NCI-H69 (cell line): ENCODE measurements at regions not wholly inside any gene's neighbourhood (a gene's known extent, or its start where the extent isn't known, plus 50 kb on each side); places are given as distances from the start of the nearest gene placed in this dataset.
"Not testable (repeated sequence)": the region's sequence is repeated elsewhere in the genome, so short reads cannot be mapped to it uniquely, and the experiment has no call there.

Experiments used
- DNase-seq: peaks from one replicate; lab custom pipeline; 2025; lab: John Stamatoyannopoulos, UW

- no peak for DNase-seq
These were observed 61.3 kb upstream of the EN2 start for GRCh38 chr7:155396661-155397060.

- DNase-seq: not testable (repeated sequence)
These were observed 59.9 kb upstream of the EN2 start for GRCh38 chr7:155397758-155398714.

DNA sequence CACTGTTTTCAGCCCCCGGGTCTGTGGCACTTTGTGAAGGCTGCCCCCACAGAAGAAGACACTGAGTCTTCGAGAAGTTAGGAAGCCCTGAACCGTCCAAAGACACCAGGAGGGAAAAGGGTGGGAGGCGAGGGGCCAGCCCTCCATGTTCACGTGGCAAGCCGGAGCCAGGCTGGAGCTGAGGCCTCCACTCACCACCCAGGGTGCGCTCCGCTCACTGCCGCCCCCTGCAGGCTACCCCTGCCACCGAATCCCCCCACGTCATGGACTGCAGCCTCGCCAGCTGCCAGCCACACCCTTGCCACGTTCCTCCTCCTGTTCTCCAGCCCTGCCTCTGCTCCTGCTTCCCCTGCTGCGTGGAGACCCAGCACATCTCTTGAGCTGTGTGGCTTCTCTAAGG lies 59.0 kb upstream of the EN2 start:
- peak; percentile 36 for DNase-seq

DNA sequence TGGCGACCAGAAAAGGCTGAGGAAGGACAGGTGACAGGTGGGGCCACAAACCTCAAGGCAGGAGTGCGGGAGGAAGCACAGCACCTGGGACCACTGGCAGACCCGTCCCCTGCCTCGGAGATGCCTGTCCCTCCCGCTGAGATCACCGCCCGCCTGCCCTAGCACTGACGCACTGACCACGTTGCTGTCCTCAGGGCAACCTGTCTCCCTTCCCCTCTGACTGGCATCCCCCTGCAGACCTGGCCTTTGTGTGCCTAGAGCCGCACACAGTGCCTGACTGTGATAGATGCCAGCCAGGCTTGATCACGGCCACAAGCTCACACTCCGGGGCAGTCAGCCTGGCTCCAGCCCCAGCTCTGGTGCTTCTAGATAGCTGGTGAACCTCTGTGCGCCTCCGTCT lies 58.4 kb upstream of the EN2 start:
- DNase-seq: no peak

DNA sequence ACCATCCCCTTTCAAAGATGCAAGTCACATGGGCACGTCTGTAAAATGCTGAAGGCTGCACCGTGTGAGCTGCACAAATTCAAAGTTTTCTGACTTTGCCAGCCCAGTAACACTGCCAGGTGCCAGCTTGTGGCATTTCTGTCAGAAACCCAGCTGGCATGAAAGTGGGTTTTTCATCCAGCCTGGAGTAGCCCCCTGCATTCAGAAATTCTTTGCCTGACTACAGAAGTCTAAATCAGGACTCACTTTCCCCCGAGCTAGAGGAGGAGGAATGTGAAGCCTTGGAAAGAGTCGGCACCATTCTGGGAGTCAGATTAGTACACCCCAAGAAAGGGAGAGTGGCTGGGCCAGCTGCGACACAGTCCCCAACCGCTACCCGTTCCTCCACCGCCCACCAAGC lies 56.7 kb upstream of the EN2 start:
- DNase-seq: no peak

DNA sequence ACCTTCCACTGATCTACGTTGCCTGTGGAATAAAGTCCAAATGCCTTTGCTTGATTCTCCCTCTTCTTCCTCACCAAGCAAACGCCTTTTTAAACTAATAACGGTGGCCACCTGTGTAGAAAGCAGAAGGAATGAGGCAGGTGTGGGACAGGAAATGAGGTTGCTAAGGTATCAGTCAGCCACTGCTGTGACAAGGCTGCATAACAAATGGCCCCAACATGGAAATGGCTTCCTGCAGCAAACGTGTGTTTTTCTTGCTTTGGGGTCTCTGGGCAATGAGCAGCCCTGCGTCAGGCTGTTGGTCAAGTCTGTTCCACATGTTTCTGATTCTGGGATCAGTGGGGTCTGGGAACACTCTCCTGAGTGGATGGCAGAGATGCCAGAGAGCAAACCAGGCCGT lies 56.0 kb upstream of the EN2 start:
- no peak for DNase-seq

DNA sequence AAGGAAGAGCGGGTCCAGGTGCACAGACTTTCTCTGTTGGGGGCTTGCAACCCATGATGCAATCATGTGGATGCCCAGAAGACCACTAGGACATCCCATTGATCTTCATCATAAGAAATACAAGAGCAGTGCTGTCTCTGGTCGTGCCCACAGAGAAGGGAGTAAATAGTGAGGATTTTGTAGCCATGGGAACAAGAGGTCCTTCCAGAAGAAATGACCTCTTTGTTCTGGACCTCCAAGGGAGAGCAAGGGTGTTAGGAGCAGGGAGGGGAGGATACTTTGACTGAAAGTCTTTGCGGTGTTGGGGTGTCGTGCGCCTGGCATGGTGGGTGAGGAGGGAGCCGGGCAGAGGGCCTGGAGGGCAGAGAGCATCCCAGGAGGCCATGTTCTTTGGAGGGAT lies 55.0 kb upstream of the EN2 start:
- DNase-seq: no peak

- DNase-seq: no peak
These were observed 53.0 kb upstream of the EN2 start for GRCh38 chr7:155404976-155405375.

GRCh38 chr7:155405399-155406318 lies 52.3 kb upstream of the EN2 start:
- DNase-seq: no peak

DNA sequence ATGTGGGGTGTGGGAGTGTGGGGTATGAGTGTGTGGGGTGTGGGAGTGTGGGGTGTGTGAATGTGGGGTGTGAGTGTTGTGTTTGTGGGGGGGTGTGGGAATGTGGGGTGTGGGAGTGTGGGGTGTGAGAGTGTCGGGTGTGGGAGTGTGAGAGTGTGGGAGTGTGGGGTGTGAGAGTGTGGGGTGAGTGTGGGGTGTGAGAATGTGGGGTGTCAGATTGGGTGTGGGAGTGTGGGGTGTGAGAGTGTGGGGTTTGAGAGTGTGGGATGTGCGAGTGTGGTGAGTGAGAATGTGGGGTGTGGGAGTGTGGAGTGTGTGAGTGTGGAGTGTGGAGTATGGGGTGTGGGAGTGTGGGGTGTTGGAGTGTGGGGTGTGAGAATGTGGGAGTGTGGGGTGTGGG lies 50.1 kb upstream of the EN2 start:
- no peak for DNase-seq
